ENCODE measurements at regions not wholly inside any gene's neighbourhood (a gene's known extent, or its start where the extent isn't known, plus 50 kb on each side); places are given as distances from the start of the nearest gene placed in this dataset.

- Histone ChIP-seq H3K36me3 (no peaks in the 10 kb centered on the region), H3K4me3 (no peak overlapping the region), H3K27me3 (no peaks in the 10 kb centered on the region), H3K9me3 (no peaks in the 10 kb centered on the region), H3K4me1 (no peaks in the 10 kb centered on the region), H3K27ac (no peak overlapping the region)
- DNase-seq (no peak), ATAC-seq (no peak)
- intact Hi-C loops (cut with DNase I): no loop called here
- TF ChIP-seq, protein P1, sequence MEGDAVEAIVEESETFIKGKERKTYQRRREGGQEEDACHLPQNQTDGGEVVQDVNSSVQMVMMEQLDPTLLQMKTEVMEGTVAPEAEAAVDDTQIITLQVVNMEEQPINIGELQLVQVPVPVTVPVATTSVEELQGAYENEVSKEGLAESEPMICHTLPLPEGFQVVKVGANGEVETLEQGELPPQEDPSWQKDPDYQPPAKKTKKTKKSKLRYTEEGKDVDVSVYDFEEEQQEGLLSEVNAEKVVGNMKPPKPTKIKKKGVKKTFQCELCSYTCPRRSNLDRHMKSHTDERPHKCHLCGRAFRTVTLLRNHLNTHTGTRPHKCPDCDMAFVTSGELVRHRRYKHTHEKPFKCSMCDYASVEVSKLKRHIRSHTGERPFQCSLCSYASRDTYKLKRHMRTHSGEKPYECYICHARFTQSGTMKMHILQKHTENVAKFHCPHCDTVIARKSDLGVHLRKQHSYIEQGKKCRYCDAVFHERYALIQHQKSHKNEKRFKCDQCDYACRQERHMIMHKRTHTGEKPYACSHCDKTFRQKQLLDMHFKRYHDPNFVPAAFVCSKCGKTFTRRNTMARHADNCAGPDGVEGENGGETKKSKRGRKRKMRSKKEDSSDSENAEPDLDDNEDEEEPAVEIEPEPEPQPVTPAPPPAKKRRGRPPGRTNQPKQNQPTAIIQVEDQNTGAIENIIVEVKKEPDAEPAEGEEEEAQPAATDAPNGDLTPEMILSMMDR (IDR thresholded peaks at IDR 0.05): no peak
- WGBS, 2 donors: 79 to 89% methylated on average over 3 of the region's 3 CpGs
These were observed 495.1 kb upstream of the ANKRD30A start for GRCh38 chr10:36630267-36630666.

DNA sequence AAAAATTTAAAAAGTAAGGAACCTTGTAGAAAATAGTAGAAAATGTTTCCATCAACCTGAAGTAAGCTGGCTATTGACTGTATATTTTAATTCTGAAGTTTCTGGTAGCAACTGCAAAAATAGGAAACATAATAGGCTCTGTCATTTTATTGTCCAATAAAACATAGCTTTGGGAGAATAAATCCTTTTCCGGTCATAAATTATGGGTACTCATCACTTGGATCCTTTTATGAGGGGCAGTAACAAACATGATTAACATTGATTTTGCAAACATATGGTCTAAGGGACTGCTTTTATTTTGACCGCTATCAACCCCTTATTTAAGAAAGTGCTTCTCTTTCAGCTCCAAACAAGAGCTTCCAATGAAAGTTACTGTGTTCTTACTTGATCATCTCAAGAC, 495.9 kb upstream of the ANKRD30A start:
- no peak overlapping the region for H3K27ac ChIP-seq
- no peak overlapping the region for H3K4me3 ChIP-seq
- no peaks in the 10 kb centered on the region for H3K27me3 ChIP-seq
- no peaks in the 10 kb centered on the region for H3K36me3 ChIP-seq
- 68% methylated on average over 2 of the region's 2 CpGs for WGBS, 2 donors
- no peaks in the 10 kb centered on the region for H3K9me3 ChIP-seq
- no peak for DNase-seq
- ATAC-seq: no peak
- H3K4me1 ChIP-seq: no peaks in the 10 kb centered on the region
- intact Hi-C loops (cut with DNase I): no loop called here
- TF ChIP-seq, protein P1 (IDR thresholded peaks at IDR 0.05): no peak

DNA sequence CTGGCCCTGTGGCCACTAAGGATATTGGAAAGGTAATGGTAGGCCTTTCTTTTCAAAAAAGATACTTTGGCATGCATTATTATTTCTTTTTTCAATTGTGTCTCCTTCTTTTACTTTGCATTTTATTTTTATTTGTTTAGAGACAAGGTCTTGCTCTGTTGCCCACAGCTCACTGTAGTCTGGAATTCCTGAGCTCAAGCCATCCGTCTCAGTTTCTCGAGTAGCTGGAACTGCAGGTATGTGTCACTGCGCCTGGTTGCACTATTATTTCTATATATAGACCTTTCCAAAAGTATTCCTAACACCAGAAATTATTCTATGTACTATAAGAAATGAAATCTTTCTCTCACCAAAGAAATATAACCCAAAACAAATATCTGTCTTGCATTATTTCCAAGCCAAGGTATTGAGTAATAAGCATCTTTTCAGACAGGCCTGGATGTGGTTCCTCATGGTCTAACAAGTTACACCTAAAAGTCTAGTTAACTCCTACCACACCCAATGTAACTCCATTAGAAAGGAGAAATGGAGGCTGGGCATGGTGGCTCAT, 500.8 kb upstream of the ANKRD30A start:
- Histone ChIP-seq H3K4me1 (no peaks in the 10 kb centered on the region), H3K36me3 (no peaks in the 10 kb centered on the region), H3K9me3 (peaks cover 0 to 8% (median 0%) of the 10 kb centered on the region in 11 donors), H3K27ac (no peak overlapping the region), H3K4me3 (no peak overlapping the region), H3K27me3 (no peaks in the 10 kb centered on the region)
- DNase-seq (no peak), ATAC-seq (no peak)
- TF ChIP-seq, protein P1 (IDR thresholded peaks at IDR 0.05): no peak
- 98% methylated on average over 3 of the region's 3 CpGs for WGBS, 2 donors
- intact Hi-C loops (cut with DNase I): no loop called here

DNA sequence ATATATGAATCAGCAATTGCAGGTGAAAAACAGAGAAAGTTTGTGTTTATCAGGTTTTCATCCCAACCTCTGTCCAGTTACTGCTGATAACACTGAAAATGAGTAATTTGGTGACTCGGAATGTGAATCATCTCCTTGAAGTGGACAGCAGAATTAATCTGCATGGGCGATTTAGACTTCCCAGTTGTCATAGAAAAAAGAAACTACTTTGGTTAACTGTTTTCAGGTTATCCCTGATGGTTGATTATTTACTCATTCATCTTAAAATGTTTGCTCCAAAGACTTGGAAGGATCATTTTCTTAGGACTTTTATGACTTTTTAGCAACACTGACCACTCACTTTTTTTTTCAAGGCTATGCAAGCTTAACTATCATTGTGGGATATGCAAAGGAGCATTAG, 504.1 kb upstream of the ANKRD30A start:
- 87 to 89% methylated on average over 2 of the region's 2 CpGs for WGBS, 2 donors
- no peak for DNase-seq
- no peaks in the 10 kb centered on the region for H3K36me3 ChIP-seq
- ATAC-seq: no peak
- H3K4me3 ChIP-seq: no peak overlapping the region
- intact Hi-C loops (cut with DNase I): no loop called here
- H3K27ac ChIP-seq: no peak overlapping the region
- H3K9me3 ChIP-seq: peaks cover 0 to 8% (median 0%) of the 10 kb centered on the region in 11 donors
- TF ChIP-seq, protein P1 (IDR thresholded peaks at IDR 0.05): no peak
- no peaks in the 10 kb centered on the region for H3K4me1 ChIP-seq
- no peaks in the 10 kb centered on the region for H3K27me3 ChIP-seq

Data from heart right ventricle (tissue), 16 donors.